ENCODE measurements at regions not wholly inside any gene's neighbourhood (a gene's known extent, or its start where the extent isn't known, plus 50 kb on each side); places are given as distances from the start of the nearest gene placed in this dataset.

- H3K9me3 ChIP-seq (ENCODE audit: low read depth, low read length): no peaks in the 10 kb centered on the region
- H3K36me3 ChIP-seq (ENCODE audit: insufficient read depth, low read length): no peaks in the 10 kb centered on the region
- TF ChIP-seq EZH2 (IDR thresholded peaks at IDR 0.05): no peak
- TF ChIP-seq POLR2AphosphoS5 (IDR thresholded peaks at IDR 0.05; ENCODE audit: borderline replicate concordance, low read depth, low read length): no peak
- no peak for TF ChIP-seq FOXP2 (optimal IDR thresholded peaks at IDR 0.05; ENCODE audit: control extremely low read depth, extremely low read length, insufficient read depth)
- DNase-seq (ENCODE audit: low read depth, low spot score): no peak
- no peak overlapping the region for H3K9ac ChIP-seq (ENCODE audit: insufficient read length)
- no peak overlapping the region for H3K4me3 ChIP-seq
- H3K27ac ChIP-seq: no peak overlapping the region
These were observed 184.1 kb upstream of the ARL4C start for GRCh38 chr2:234680688-234681619.

- H3K9ac ChIP-seq (ENCODE audit: insufficient read length): no peak overlapping the region
- H3K27ac ChIP-seq: no peak overlapping the region
- H3K4me3 ChIP-seq: no peak overlapping the region
- H3K36me3 ChIP-seq (ENCODE audit: insufficient read depth, low read length): no peaks in the 10 kb centered on the region
- DNase-seq (ENCODE audit: low read depth, low spot score): no peak
- H3K9me3 ChIP-seq (ENCODE audit: low read depth, low read length): no peaks in the 10 kb centered on the region
- no peak for TF ChIP-seq FOXP2 (optimal IDR thresholded peaks at IDR 0.05; ENCODE audit: control extremely low read depth, extremely low read length, insufficient read depth)
- TF ChIP-seq POLR2AphosphoS5 (IDR thresholded peaks at IDR 0.05; ENCODE audit: borderline replicate concordance, low read depth, low read length): no peak
- TF ChIP-seq EZH2 (IDR thresholded peaks at IDR 0.05): no peak
These were observed 183.1 kb upstream of the ARL4C start for GRCh38 chr2:234679741-234680687.

GRCh38 chr2:234679301-234679740 lies 182.4 kb upstream of the ARL4C start:
- no peak for DNase-seq (ENCODE audit: low read depth, low spot score)
- H3K9me3 ChIP-seq (ENCODE audit: low read depth, low read length): no peaks in the 10 kb centered on the region
- H3K9ac ChIP-seq (ENCODE audit: insufficient read length): no peak overlapping the region
- H3K4me3 ChIP-seq: no peak overlapping the region
- TF ChIP-seq EZH2 (IDR thresholded peaks at IDR 0.05) (no peak), FOXP2 (optimal IDR thresholded peaks at IDR 0.05; ENCODE audit: control extremely low read depth, extremely low read length, insufficient read depth) (no peak), POLR2AphosphoS5 (IDR thresholded peaks at IDR 0.05; ENCODE audit: borderline replicate concordance, low read depth, low read length) (no peak)
- H3K27ac ChIP-seq: no peak overlapping the region
- H3K36me3 ChIP-seq (ENCODE audit: insufficient read depth, low read length): no peaks in the 10 kb centered on the region

GRCh38 chr2:234678711-234679110 lies 181.8 kb upstream of the ARL4C start:
- H3K27ac ChIP-seq: no peak overlapping the region
- H3K9me3 ChIP-seq (ENCODE audit: low read depth, low read length): no peaks in the 10 kb centered on the region
- no peak for TF ChIP-seq POLR2AphosphoS5 (IDR thresholded peaks at IDR 0.05; ENCODE audit: borderline replicate concordance, low read depth, low read length)
- TF ChIP-seq FOXP2 (optimal IDR thresholded peaks at IDR 0.05; ENCODE audit: control extremely low read depth, extremely low read length, insufficient read depth): no peak
- no peak for TF ChIP-seq EZH2 (IDR thresholded peaks at IDR 0.05)
- DNase-seq (ENCODE audit: low read depth, low spot score): no peak
- H3K4me3 ChIP-seq: no peak overlapping the region
- H3K36me3 ChIP-seq (ENCODE audit: insufficient read depth, low read length): no peaks in the 10 kb centered on the region
- H3K9ac ChIP-seq (ENCODE audit: insufficient read length): no peak overlapping the region

- Histone ChIP-seq H3K9ac (ENCODE audit: insufficient read length) (no peak overlapping the region), H3K36me3 (ENCODE audit: insufficient read depth, low read length) (no peaks in the 10 kb centered on the region), H3K9me3 (ENCODE audit: low read depth, low read length) (no peaks in the 10 kb centered on the region), H3K4me3 (no peak overlapping the region), H3K27ac (no peak overlapping the region)
- no peak for DNase-seq (ENCODE audit: low read depth, low spot score)
- TF ChIP-seq POLR2AphosphoS5 (IDR thresholded peaks at IDR 0.05; ENCODE audit: borderline replicate concordance, low read depth, low read length) (no peak), EZH2 (IDR thresholded peaks at IDR 0.05) (no peak), FOXP2 (optimal IDR thresholded peaks at IDR 0.05; ENCODE audit: control extremely low read depth, extremely low read length, insufficient read depth) (no peak)
These were observed 181.1 kb upstream of the ARL4C start for GRCh38 chr2:234677758-234678538.

- Histone ChIP-seq H3K27ac (no peak overlapping the region), H3K36me3 (ENCODE audit: insufficient read depth, low read length) (no peaks in the 10 kb centered on the region), H3K9ac (ENCODE audit: insufficient read length) (no peak overlapping the region), H3K9me3 (ENCODE audit: low read depth, low read length) (no peaks in the 10 kb centered on the region), H3K4me3 (no peak overlapping the region)
- no peak for DNase-seq (ENCODE audit: low read depth, low spot score)
- TF ChIP-seq POLR2AphosphoS5 (IDR thresholded peaks at IDR 0.05; ENCODE audit: borderline replicate concordance, low read depth, low read length) (no peak), EZH2 (IDR thresholded peaks at IDR 0.05) (no peak), FOXP2 (optimal IDR thresholded peaks at IDR 0.05; ENCODE audit: control extremely low read depth, extremely low read length, insufficient read depth) (no peak)
These were observed 180.0 kb upstream of the ARL4C start for GRCh38 chr2:234676783-234677450.

- no peak overlapping the region for H3K27ac ChIP-seq
- TF ChIP-seq EZH2 (IDR thresholded peaks at IDR 0.05): no peak
- no peak for TF ChIP-seq POLR2AphosphoS5 (IDR thresholded peaks at IDR 0.05; ENCODE audit: borderline replicate concordance, low read depth, low read length)
- no peak for TF ChIP-seq FOXP2 (optimal IDR thresholded peaks at IDR 0.05; ENCODE audit: control extremely low read depth, extremely low read length, insufficient read depth)
- DNase-seq (ENCODE audit: low read depth, low spot score): no peak
These were observed 179.4 kb upstream of the ARL4C start for GRCh38 chr2:234676109-234676782.

More at GRCh38 chr2:234676109-234676782, 179.4 kb upstream of the ARL4C start:
- Histone ChIP-seq H3K36me3 (ENCODE audit: insufficient read depth, low read length) (no peaks in the 10 kb centered on the region), H3K9me3 (ENCODE audit: low read depth, low read length) (no peaks in the 10 kb centered on the region), H3K4me3 (no peak overlapping the region), H3K9ac (ENCODE audit: insufficient read length) (no peak overlapping the region)
